ENCODE measurements at regions not wholly inside any gene's neighbourhood (a gene's known extent, or its start where the extent isn't known, plus 50 kb on each side); places are given as distances from the start of the nearest gene placed in this dataset.

DNA sequence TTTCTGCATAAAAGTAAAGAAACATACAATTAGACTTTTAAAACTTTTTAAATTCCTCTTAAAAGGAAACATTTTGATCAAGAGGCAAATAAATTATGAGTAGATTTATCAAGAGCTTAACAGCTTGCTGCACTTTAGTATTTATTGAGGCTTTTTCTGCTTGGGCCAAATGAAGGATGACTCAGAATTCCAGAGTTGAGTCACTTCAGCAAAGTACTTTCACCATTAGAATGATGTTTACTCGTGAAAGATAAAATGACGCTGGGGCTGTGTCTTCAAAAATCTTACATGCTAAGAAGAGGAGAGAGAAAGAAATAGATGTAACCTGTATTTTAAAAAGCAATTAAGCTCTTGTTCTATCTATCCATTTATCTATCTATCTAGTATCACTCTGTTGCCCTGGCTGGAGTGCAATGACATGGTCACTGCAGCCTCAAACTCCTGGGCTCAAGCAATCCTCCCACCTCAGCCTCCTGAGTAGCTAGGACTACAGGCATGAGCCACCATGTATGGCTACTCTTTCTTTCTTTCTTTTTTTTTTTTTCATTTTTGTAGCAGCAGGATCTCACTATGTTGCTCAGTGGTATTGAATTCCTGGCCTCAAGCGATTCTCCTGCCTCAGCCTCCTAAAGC, 75.3 kb upstream of the RIOK3 start:
- no peak for TF ChIP-seq EZH2phosphoT487 (IDR thresholded peaks at IDR 0.05; ENCODE audit: insufficient read depth, low read depth)
- TF ChIP-seq EZH2 (IDR thresholded peaks at IDR 0.05; ENCODE audit: insufficient read depth, poor library complexity, severe bottlenecking), result no peak
